Calu3 (cell line): ENCODE measurements at regions not wholly inside any gene's neighbourhood (a gene's known extent, or its start where the extent isn't known, plus 50 kb on each side); places are given as distances from the start of the nearest gene placed in this dataset.
A peak's percentile ranks its signal among the peaks of the same experiment; 100 is the strongest.

ENCODE experiments used
- BruUV-seq: library from RNA; stranded (reverse); fragments of 400-500 nt; replicated peaks from 2 replicates; lab custom pipeline; 2021; lab: Mats Ljungman, UMichigan
- CTCF ChIA-PET: fragments of 300-600 bp; sonication (Branson Sonifier 250); formaldehyde crosslinking; loops from one replicate; lab custom pipeline; 2022; ENCODE audit warnings: antibody characterized with exemption; lab: Charles Lee
- DNase-seq: peaks from one replicate; pipeline ENCODE4 v3.0.0; 2022
- H3K27ac Mint-ChIP-seq: one replicate; pipeline ENCODE4 v1.8.0; 2022; ENCODE audit warnings: mixed read lengths; ENCODE audit not compliant: unreplicated experiment
- H3K27me3 Mint-ChIP-seq: one replicate; pipeline ENCODE4 v1.8.0; 2022; ENCODE audit warnings: mixed read lengths; ENCODE audit not compliant: unreplicated experiment
- H3K36me3 Mint-ChIP-seq: one replicate; pipeline ENCODE4 v1.8.0; 2022; ENCODE audit warnings: mild to moderate bottlenecking, moderate library complexity, mixed read lengths; ENCODE audit not compliant: insufficient read depth, unreplicated experiment
- H3K4me1 Mint-ChIP-seq: one replicate; pipeline ENCODE4 v1.8.0; 2022; ENCODE audit warnings: mild to moderate bottlenecking, low read depth, mixed read lengths; ENCODE audit not compliant: unreplicated experiment
- H3K4me3 Mint-ChIP-seq: one replicate; pipeline ENCODE4 v1.8.0; 2022; ENCODE audit warnings: mild to moderate bottlenecking, low read depth, moderate library complexity, mixed read lengths; ENCODE audit not compliant: unreplicated experiment
- H3K9me3 Mint-ChIP-seq: one replicate; pipeline ENCODE4 v1.8.0; 2022; ENCODE audit warnings: low read depth, mixed read lengths; ENCODE audit not compliant: unreplicated experiment
- intact Hi-C: fragments of 100-400 bp; cut with micrococcal nuclease; formaldehyde crosslinking; loops from one replicate; pipeline ENCODE4 v1.10.0; 2022; ENCODE audit not compliant: unreplicated experiment
- TF ChIP-seq, protein P1 (sequence below): fragments of 200-600 bp; IDR thresholded peaks from one replicate; pipeline ENCODE4 v1.8.0; 2022; ENCODE audit warnings: antibody characterized with exemption; ENCODE audit not compliant: unreplicated experiment

GRCh38 chr4:186901850-186902249 lies 178.2 kb upstream of the FAT1 start:
- H3K4me3 Mint-ChIP-seq, result no peak overlapping the region
- DNase-seq, result no peak
- H3K27ac Mint-ChIP-seq, result no peak overlapping the region
- peaks cover 38% of the 10 kb centered on the region for H3K4me1 Mint-ChIP-seq
- intact Hi-C loops, result loop anchor here (5.0 kb wide), 1 partner anchor 50 kb away; no protein-coding TSS in a partner anchor
- no peaks in the 10 kb centered on the region for H3K27me3 Mint-ChIP-seq
- TF ChIP-seq, protein P1, sequence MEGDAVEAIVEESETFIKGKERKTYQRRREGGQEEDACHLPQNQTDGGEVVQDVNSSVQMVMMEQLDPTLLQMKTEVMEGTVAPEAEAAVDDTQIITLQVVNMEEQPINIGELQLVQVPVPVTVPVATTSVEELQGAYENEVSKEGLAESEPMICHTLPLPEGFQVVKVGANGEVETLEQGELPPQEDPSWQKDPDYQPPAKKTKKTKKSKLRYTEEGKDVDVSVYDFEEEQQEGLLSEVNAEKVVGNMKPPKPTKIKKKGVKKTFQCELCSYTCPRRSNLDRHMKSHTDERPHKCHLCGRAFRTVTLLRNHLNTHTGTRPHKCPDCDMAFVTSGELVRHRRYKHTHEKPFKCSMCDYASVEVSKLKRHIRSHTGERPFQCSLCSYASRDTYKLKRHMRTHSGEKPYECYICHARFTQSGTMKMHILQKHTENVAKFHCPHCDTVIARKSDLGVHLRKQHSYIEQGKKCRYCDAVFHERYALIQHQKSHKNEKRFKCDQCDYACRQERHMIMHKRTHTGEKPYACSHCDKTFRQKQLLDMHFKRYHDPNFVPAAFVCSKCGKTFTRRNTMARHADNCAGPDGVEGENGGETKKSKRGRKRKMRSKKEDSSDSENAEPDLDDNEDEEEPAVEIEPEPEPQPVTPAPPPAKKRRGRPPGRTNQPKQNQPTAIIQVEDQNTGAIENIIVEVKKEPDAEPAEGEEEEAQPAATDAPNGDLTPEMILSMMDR, result no peak
- H3K36me3 Mint-ChIP-seq, result no peaks in the 10 kb centered on the region
- BruUV-seq, result no TSS peak
- CTCF ChIA-PET, result interaction anchor here (1.1 to 1.3 kb wide), 2 partner anchors 35 to 85 kb away, joined by 3 to 6 read pairs; no protein-coding TSS in a partner anchor
- H3K9me3 Mint-ChIP-seq, result no peaks in the 10 kb centered on the region

DNA sequence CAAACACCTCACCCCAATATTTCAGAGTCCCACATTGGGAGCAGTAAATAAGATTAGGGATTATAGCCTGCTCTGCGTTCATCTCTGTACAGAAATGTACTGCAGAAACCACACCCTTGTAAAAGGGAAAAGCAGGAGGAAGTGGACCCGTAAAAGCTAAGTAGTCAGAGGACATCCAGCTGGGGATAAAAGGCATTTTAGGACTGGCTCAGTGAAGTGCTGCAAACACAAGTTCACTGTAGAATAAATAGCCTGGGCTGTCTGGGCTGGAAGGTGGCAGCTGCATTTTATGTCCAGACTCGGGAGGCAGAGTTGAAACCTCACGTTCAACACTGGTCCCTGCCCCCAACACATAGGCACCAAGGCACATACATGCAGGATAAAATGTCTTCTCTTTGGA lies 178.7 kb upstream of the FAT1 start:
- intact Hi-C loops, result loop anchor here (5.0 kb wide), 1 partner anchor 50 kb away; no protein-coding TSS in a partner anchor
- H3K36me3 Mint-ChIP-seq, result peaks cover 1% of the 10 kb centered on the region
- TF ChIP-seq, protein P1, result no peak
- no TSS peak for BruUV-seq
- no peak for DNase-seq
- H3K27me3 Mint-ChIP-seq, result no peaks in the 10 kb centered on the region
- H3K27ac Mint-ChIP-seq, result no peak overlapping the region
- CTCF ChIA-PET, result interaction anchor here (1.3 kb wide), 1 partner anchor 35 kb away, joined by 3 read pairs; no protein-coding TSS in a partner anchor
- H3K4me1 Mint-ChIP-seq, result peaks cover 38% of the 10 kb centered on the region
- no peak overlapping the region for H3K4me3 Mint-ChIP-seq
- no peaks in the 10 kb centered on the region for H3K9me3 Mint-ChIP-seq

- CTCF ChIA-PET, result no interaction called here
- TF ChIP-seq, protein P1, result no peak
- peak overlapping the region; percentile 13 for H3K27ac Mint-ChIP-seq
- intact Hi-C loops, result loop anchor here (5.0 kb wide), 1 partner anchor 52 kb away; no protein-coding TSS in a partner anchor
- BruUV-seq, result no TSS peak
- no peaks in the 10 kb centered on the region for H3K9me3 Mint-ChIP-seq
- no peak overlapping the region for H3K4me3 Mint-ChIP-seq
- peaks cover 38% of the 10 kb centered on the region for H3K4me1 Mint-ChIP-seq
- no peaks in the 10 kb centered on the region for H3K27me3 Mint-ChIP-seq
- H3K36me3 Mint-ChIP-seq, result peaks cover 5% of the 10 kb centered on the region
- no peak for DNase-seq
These were observed 180.4 kb upstream of the FAT1 start for GRCh38 chr4:186904101-186904500.

DNA sequence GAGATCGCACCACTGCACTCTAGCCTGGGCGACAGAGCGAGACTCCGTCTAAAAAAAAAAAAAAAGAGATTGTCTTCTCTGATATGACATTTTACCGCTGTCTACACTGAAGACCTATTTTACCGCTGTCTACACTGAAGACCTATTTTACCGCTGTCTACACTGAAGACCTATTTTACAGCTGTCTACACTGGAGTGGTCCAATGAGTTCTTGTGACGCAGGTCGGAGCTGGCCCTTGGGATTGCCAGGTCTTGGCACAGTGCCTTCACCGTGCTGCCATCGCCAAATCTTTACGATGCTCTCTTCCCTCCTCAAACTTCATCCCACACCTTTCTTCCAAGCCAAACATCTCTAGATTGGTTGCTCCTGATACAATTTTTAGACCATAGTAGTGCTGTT lies 183.1 kb upstream of the FAT1 start:
- Mint-ChIP-seq H3K9me3 (no peaks in the 10 kb centered on the region), H3K27me3 (no peaks in the 10 kb centered on the region), H3K27ac (no peak overlapping the region), H3K4me1 (peaks cover 24% of the 10 kb centered on the region), H3K36me3 (peaks cover 5% of the 10 kb centered on the region), H3K4me3 (no peak overlapping the region)
- CTCF ChIA-PET, result no interaction called here
- TF ChIP-seq, protein P1, result no peak
- no TSS peak for BruUV-seq
- no peak for DNase-seq
- intact Hi-C loops, result no loop called here
